ENCODE measurements at regions not wholly inside any gene's neighbourhood (a gene's known extent, or its start where the extent isn't known, plus 50 kb on each side); places are given as distances from the start of the nearest gene placed in this dataset.
"Not testable (repeated sequence)": the region's sequence is repeated elsewhere in the genome, so short reads cannot be mapped to it uniquely, and the experiment has no call there.

DNA sequence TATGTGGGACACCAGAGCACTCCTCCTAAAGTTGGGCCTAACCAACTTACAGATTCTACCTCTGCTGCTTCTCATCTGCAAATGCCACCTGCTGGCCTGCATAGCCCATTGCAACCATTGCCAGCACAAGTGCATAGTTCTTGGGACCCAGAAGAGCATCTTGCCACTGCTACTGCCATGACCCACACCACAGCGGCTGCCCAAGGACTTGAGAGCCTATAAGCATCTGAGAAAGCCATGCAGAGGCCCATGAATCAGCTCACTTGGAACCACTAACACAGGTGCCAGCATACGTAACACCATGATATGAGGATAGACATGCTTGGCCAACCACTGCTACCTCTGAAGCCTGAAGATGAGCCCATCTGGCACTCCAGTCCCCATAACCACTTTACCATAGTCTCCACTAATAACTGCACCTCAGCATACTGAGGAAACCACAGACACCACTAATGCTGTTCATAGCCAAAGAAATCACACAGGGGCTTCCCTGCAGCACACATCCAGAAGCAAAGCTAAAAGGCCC is 258.1 kb upstream of the AGTR2 start:
- no peak for DNase-seq (ENCODE audit: low read depth)
- in situ Hi-C loops (cut with HindIII; ENCODE audit: low sequenced_read_pairs), result no loop called here
- H3K4me3 ChIP-seq (ENCODE audit: low read depth, low read length), result no peak overlapping the region
- peak; percentile 27 for TF ChIP-seq CTCF (IDR thresholded peaks at IDR 0.05; ENCODE audit: low read depth, low read length, missing control alignments)

DNA sequence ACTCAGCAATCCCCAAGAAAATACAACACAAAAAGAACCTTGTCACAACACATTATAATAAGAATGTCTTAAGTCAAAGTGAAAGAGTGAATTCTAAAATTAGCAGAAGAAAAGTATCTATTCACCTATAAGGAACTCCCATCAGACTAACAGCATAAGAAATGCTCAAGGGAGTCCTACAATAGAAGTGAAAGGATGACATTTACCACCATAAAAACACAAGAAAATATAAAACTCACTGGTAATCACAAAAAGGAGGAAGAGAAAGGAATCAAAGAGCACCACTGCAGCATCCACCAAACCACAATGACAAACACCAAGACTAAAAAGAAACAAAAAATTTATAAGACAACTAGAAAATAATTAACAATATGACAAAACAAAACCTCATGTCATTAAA is 257.0 kb upstream of the AGTR2 start:
- no peak for TF ChIP-seq CTCF (IDR thresholded peaks at IDR 0.05; ENCODE audit: low read depth, low read length, missing control alignments)
- in situ Hi-C loops (cut with HindIII; ENCODE audit: low sequenced_read_pairs), result no loop called here
- no peak overlapping the region for H3K4me3 ChIP-seq (ENCODE audit: low read depth, low read length)
- DNase-seq (ENCODE audit: low read depth), result no peak

- in situ Hi-C loops (cut with HindIII; ENCODE audit: low sequenced_read_pairs); H3K4me3 ChIP-seq (ENCODE audit: low read depth, low read length); DNase-seq (ENCODE audit: low read depth): not testable (repeated sequence)
These were observed 254.9 kb upstream of the AGTR2 start for GRCh38 chrX:115915625-115916024.

GRCh38 chrX:115929480-115929879 is 241.1 kb upstream of the AGTR2 start:
- no peak for DNase-seq (ENCODE audit: low read depth)
- no peak overlapping the region for H3K4me3 ChIP-seq (ENCODE audit: low read depth, low read length)
- no peak for TF ChIP-seq CTCF (IDR thresholded peaks at IDR 0.05; ENCODE audit: low read depth, low read length, missing control alignments)
- in situ Hi-C loops (cut with HindIII; ENCODE audit: low sequenced_read_pairs), result no loop called here

GRCh38 chrX:115936008-115936407 is 234.5 kb upstream of the AGTR2 start:
- TF ChIP-seq CTCF (IDR thresholded peaks at IDR 0.05; ENCODE audit: low read depth, low read length, missing control alignments), result no peak
- no peak overlapping the region for H3K4me3 ChIP-seq (ENCODE audit: low read depth, low read length)
- no peak for DNase-seq (ENCODE audit: low read depth)
- in situ Hi-C loops (cut with HindIII; ENCODE audit: low sequenced_read_pairs), result no loop called here

DNA sequence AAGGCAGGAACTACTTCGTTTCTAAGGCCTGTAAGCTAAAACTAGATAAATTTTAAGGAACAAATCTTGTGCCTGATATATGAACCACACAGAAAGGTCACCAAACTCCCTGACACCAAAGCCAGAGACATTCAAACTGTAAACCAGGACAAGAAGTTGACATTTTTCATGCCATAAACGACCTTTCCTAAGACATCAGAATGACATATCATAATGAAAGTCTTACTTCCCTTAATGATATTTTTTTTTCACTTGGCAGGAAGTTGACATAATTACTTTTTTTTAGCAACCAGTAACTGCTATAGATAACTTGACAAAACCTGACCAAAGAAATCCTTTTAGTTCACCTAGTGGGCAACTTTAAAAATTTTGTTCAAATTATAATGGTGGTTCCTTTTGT is 231.5 kb upstream of the AGTR2 start:
- in situ Hi-C loops (cut with HindIII; ENCODE audit: low sequenced_read_pairs), result no loop called here
- TF ChIP-seq CTCF (IDR thresholded peaks at IDR 0.05; ENCODE audit: low read depth, low read length, missing control alignments), result no peak
- H3K4me3 ChIP-seq (ENCODE audit: low read depth, low read length), result no peak overlapping the region
- no peak for DNase-seq (ENCODE audit: low read depth)

DNA sequence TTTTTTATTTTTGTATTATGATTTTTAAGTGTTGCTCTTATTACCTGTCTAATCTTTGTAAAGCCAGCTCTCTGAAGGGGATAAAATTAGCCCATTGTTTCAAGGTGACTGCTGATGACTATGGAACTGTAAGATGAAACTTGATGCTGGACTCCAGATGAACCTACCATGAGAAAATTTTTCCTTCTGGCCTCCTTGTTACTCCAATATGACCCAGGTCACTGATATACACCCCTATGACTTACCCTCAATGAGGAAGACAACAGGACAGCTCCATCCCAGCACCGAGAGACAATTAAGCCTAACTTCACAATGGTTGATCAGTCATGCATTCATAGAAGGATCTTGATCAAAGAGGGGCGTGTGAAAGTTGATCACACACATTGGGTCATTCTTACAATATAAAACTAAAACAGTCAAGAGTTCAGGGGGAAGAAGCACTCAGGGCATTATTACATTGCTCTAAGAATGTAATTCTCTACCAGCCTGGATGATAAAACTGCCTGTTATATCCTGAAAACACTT is 230.8 kb upstream of the AGTR2 start:
- no peak overlapping the region for H3K4me3 ChIP-seq (ENCODE audit: low read depth, low read length)
- in situ Hi-C loops (cut with HindIII; ENCODE audit: low sequenced_read_pairs), result no loop called here
- TF ChIP-seq CTCF (IDR thresholded peaks at IDR 0.05; ENCODE audit: low read depth, low read length, missing control alignments), result no peak
- no peak for DNase-seq (ENCODE audit: low read depth)
